ENCODE measurements at regions not wholly inside any gene's neighbourhood (a gene's known extent, or its start where the extent isn't known, plus 50 kb on each side); places are given as distances from the start of the nearest gene placed in this dataset.

GRCh38 chr6:144835322-144835973, 550.3 kb downstream of the UTRN start:
- no peak for DNase-seq (ENCODE audit: low spot score)

GRCh38 chr6:144840619-144841018, 555.5 kb downstream of the UTRN start:
- no peak for DNase-seq (ENCODE audit: low spot score)

- no peak for DNase-seq (ENCODE audit: low spot score)
Measured at GRCh38 chr6:144843701-144844100, 558.6 kb downstream of the UTRN start.

- DNase-seq (ENCODE audit: low spot score) = no peak
Measured at GRCh38 chr6:144844596-144844995, 559.5 kb downstream of the UTRN start.

GRCh38 chr6:144845186-144845585, 560.1 kb downstream of the UTRN start:
- no peak for DNase-seq (ENCODE audit: low spot score)

GRCh38 chr6:144847916-144848315, 562.8 kb downstream of the UTRN start:
- DNase-seq (ENCODE audit: low spot score) = no peak

GRCh38 chr6:144849920-144850319, 564.8 kb downstream of the UTRN start:
- no peak for DNase-seq (ENCODE audit: low spot score)

GRCh38 chr6:144853603-144854002, 568.5 kb downstream of the UTRN start:
- DNase-seq (ENCODE audit: low spot score) = no peak

GRCh38 chr6:144854654-144855053, 569.5 kb downstream of the UTRN start:
- DNase-seq (ENCODE audit: low spot score) = no peak

GRCh38 chr6:144855375-144855774, 570.2 kb downstream of the UTRN start:
- DNase-seq (ENCODE audit: low spot score) = no peak

- DNase-seq (ENCODE audit: low spot score) = no peak
Measured at GRCh38 chr6:144855812-144856531, 570.8 kb downstream of the UTRN start.

- no peak for DNase-seq (ENCODE audit: low spot score)
Measured at GRCh38 chr6:144856622-144857021, 571.5 kb downstream of the UTRN start.

- no peak for DNase-seq (ENCODE audit: low spot score)
Measured at GRCh38 chr6:144857086-144857485, 572.0 kb downstream of the UTRN start.

- DNase-seq (ENCODE audit: low spot score) = no peak
Measured at GRCh38 chr6:144862769-144863168, 577.6 kb downstream of the UTRN start.

- no peak for DNase-seq (ENCODE audit: low spot score)
Measured at GRCh38 chr6:144867761-144868160, 582.6 kb downstream of the UTRN start.

- DNase-seq (ENCODE audit: low spot score) = no peak
Measured at GRCh38 chr6:144870782-144871181, 585.6 kb downstream of the UTRN start.

- DNase-seq (ENCODE audit: low spot score) = no peak
Measured at GRCh38 chr6:144873623-144874378, 588.7 kb downstream of the UTRN start.

GRCh38 chr6:144876689-144877088, 591.6 kb downstream of the UTRN start:
- DNase-seq (ENCODE audit: low spot score) = no peak

- DNase-seq (ENCODE audit: low spot score) = no peak
Measured at GRCh38 chr6:144877118-144877517, 592.0 kb downstream of the UTRN start.

GRCh38 chr6:144878577-144878976, 593.4 kb downstream of the UTRN start:
- no peak for DNase-seq (ENCODE audit: low spot score)

- DNase-seq (ENCODE audit: low spot score) = no peak
Measured at GRCh38 chr6:144879436-144879835, 594.3 kb downstream of the UTRN start.

GRCh38 chr6:144882425-144882824, 597.3 kb downstream of the UTRN start:
- DNase-seq (ENCODE audit: low spot score) = no peak

- no peak for DNase-seq (ENCODE audit: low spot score)
Measured at GRCh38 chr6:144883915-144884314, 598.8 kb downstream of the UTRN start.

All from D341Med (cell line).